T-helper 1 cell treated with Interleukin-12 subunit alpha and Interleukin-12 subunit beta and Interleukin-4 antibody, amounts not matched to agents 30 μg/mL and 1 μg/mL, for 36 hours (primary cell): ENCODE measurements at regions not wholly inside any gene's neighbourhood (a gene's known extent, or its start where the extent isn't known, plus 50 kb on each side); places are given as distances from the start of the nearest gene placed in this dataset.
"Not testable (repeated sequence)": the region's sequence is repeated elsewhere in the genome, so short reads cannot be mapped to it uniquely, and the experiment has no call there.

Source experiments
- H3K27ac Mint-ChIP-seq: one replicate; pipeline ENCODE4 v1.8.0; 2021; ENCODE audit warnings: mild to moderate bottlenecking, mixed read lengths
- H3K27me3 Mint-ChIP-seq: one replicate; pipeline ENCODE4 v1.8.0; 2021; ENCODE audit warnings: low read depth, mixed read lengths
- H3K36me3 Mint-ChIP-seq: one replicate; pipeline ENCODE4 v1.8.0; 2021; ENCODE audit warnings: low read depth, mixed read lengths
- H3K4me1 Mint-ChIP-seq: one replicate; pipeline ENCODE4 v1.8.0; 2021; ENCODE audit warnings: low read depth, mixed read lengths
- H3K4me3 Mint-ChIP-seq: one replicate; pipeline ENCODE4 v1.8.0; 2021; ENCODE audit warnings: mild to moderate bottlenecking, moderate library complexity, mixed read lengths
- H3K9me3 Mint-ChIP-seq: one replicate; pipeline ENCODE4 v1.8.0; 2021; ENCODE audit warnings: mixed read lengths

DNA sequence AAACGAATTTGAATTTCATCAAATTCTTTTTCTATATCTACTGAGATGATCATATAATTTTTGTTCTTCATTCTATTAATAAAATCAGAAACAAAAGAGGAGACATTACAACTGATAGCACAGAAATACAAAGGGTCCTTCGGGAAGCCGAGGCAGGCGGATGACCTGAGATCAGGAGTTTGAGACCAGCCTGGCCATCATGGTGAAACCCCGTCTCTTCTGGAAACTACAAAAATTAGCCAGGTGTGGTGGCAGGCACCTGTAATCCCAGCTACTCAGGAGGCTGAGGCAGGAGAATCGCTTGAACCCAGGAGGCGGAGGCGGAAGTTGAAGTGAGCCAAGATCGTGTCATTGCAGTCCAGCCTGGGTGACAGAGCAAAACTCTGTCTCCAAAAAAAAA, 113.4 kb downstream of the PMAIP1 start:
- not testable (repeated sequence) for H3K36me3 Mint-ChIP-seq, H3K9me3 Mint-ChIP-seq, H3K4me3 Mint-ChIP-seq

GRCh38 chr18:60010984-60011383, 111.2 kb downstream of the PMAIP1 start:
- Mint-ChIP-seq H3K9me3 (no peaks in the 10 kb centered on the region), H3K27ac (no peak overlapping the region), H3K27me3 (peaks cover 5% of the 10 kb centered on the region)

More for the DNA sequence above, 113.4 kb downstream of the PMAIP1 start:
- H3K4me1 Mint-ChIP-seq, H3K27me3 Mint-ChIP-seq, H3K27ac Mint-ChIP-seq: not testable (repeated sequence)

GRCh38 chr18:60010513-60010912, 110.7 kb downstream of the PMAIP1 start:
- Mint-ChIP-seq H3K4me1 (no peaks in the 10 kb centered on the region), H3K9me3 (no peaks in the 10 kb centered on the region), H3K36me3 (no peaks in the 10 kb centered on the region), H3K4me3 (no peak overlapping the region), H3K27me3 (peaks cover 10% of the 10 kb centered on the region), H3K27ac (no peak overlapping the region)

More at GRCh38 chr18:60010984-60011383, 111.2 kb downstream of the PMAIP1 start:
- no peak overlapping the region for H3K4me3 Mint-ChIP-seq
- H3K4me1 Mint-ChIP-seq = no peaks in the 10 kb centered on the region
- H3K36me3 Mint-ChIP-seq = no peaks in the 10 kb centered on the region

GRCh38 chr18:60007661-60008060, 107.9 kb downstream of the PMAIP1 start:
- no peaks in the 10 kb centered on the region for H3K36me3 Mint-ChIP-seq

DNA sequence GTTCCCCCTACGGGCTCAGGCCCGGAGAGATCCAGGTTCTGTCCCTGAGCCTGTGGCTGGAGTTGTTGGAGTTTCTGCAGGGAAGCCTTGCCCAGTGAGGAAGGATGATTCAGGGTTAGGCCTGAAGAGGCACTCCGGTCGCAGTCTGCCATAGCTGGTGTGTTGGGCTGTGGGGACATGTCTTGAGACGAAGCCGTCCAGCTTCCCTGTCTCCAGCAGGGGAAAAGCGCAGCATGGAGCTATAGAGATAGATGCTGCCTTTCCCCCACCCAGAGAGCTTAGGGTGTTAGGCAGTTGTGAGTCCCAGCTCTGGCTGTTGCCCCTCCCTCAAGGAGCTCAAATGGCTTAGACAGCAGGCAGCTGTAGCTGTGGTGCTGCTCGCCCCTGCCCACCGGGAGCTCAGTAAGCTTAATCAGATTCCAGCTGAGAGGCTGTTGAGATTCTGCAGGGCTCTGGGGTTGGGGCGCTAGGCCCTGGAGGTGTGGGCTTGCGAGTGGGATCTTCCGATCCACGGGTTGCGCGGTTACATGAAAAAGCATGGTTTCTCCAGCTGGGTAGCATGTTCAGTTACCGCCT, 103.9 kb downstream of the PMAIP1 start:
- Mint-ChIP-seq H3K27me3 (peaks cover 27% of the 10 kb centered on the region), H3K4me3 (no peak overlapping the region), H3K36me3 (no peaks in the 10 kb centered on the region), H3K4me1 (no peaks in the 10 kb centered on the region), H3K9me3 (peaks cover 4% of the 10 kb centered on the region), H3K27ac (no peak overlapping the region)

More at GRCh38 chr18:60007661-60008060, 107.9 kb downstream of the PMAIP1 start:
- no peak overlapping the region for H3K27ac Mint-ChIP-seq
- peaks cover 10% of the 10 kb centered on the region for H3K27me3 Mint-ChIP-seq
- H3K4me1 Mint-ChIP-seq = no peaks in the 10 kb centered on the region
- H3K4me3 Mint-ChIP-seq = no peak overlapping the region
- H3K9me3 Mint-ChIP-seq = no peaks in the 10 kb centered on the region

DNA sequence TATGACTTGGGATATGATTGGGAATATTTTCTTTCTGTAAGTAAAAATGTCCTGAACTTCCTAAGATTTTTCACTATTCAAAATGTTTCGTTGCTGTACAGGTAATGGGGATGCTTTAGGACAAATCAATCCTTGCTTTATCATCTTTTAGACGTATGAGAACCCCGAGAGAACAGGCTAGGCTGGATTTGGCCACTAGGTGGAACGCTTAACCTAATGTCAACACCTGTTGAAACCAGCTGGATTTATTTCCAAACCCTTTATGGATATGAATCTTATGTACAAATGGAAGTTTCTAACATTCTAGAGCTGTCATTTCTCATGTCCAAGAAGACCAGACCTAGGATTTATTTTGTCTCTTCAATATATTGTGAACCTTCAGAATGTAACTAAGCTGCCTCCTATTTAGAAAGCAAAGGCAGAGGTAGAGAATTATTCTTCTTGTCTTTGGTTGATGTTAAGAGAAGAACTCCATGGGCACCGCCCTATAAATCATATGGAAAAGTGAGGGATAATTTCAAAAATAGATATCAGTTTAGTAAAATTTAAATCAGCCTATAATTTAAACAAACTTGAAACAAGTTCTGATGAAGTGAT, 96.7 kb downstream of the PMAIP1 start:
- H3K27ac Mint-ChIP-seq = no peak overlapping the region
- no peak overlapping the region for H3K4me3 Mint-ChIP-seq
- no peaks in the 10 kb centered on the region for H3K36me3 Mint-ChIP-seq
- no peaks in the 10 kb centered on the region for H3K4me1 Mint-ChIP-seq
- peaks cover 4% of the 10 kb centered on the region for H3K9me3 Mint-ChIP-seq
- H3K27me3 Mint-ChIP-seq = peaks cover 47% of the 10 kb centered on the region

- H3K9me3 Mint-ChIP-seq = no peaks in the 10 kb centered on the region
- H3K27ac Mint-ChIP-seq = no peak overlapping the region
- no peak overlapping the region for H3K4me3 Mint-ChIP-seq
- no peaks in the 10 kb centered on the region for H3K36me3 Mint-ChIP-seq
- H3K27me3 Mint-ChIP-seq = peaks cover 52% of the 10 kb centered on the region
- no peaks in the 10 kb centered on the region for H3K4me1 Mint-ChIP-seq
These were observed 94.6 kb downstream of the PMAIP1 start for GRCh38 chr18:59994357-59994756.

DNA sequence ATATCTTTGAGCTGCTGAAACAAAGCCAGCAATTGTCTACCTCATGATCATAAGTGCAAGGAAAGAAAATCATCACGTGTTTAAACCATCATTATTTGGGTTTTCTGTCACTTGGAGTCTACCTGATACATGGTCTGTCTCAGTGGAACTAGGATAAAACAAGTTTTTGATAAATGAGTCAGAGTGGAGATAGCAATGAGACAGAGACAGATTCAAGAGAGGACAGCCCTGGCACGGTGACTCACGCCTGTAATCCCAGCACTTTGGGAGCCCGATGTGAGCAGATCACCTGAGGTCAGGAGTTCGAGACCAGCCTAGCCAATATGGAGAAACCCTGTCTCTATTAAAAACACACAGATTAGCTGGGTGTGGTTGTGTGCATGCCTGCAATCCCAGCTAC, 93.8 kb downstream of the PMAIP1 start:
- Mint-ChIP-seq H3K4me1 (no peaks in the 10 kb centered on the region), H3K4me3 (no peak overlapping the region), H3K9me3 (no peaks in the 10 kb centered on the region), H3K27me3 (peaks cover 46% of the 10 kb centered on the region), H3K36me3 (no peaks in the 10 kb centered on the region), H3K27ac (no peak overlapping the region)

GRCh38 chr18:59990121-59990823, 90.5 kb downstream of the PMAIP1 start:
- Mint-ChIP-seq H3K27me3 (peaks cover 36% of the 10 kb centered on the region), H3K9me3 (no peaks in the 10 kb centered on the region), H3K4me3 (no peak overlapping the region), H3K27ac (no peak overlapping the region), H3K4me1 (no peaks in the 10 kb centered on the region), H3K36me3 (no peaks in the 10 kb centered on the region)

- no peaks in the 10 kb centered on the region for H3K36me3 Mint-ChIP-seq
- H3K27ac Mint-ChIP-seq = no peak overlapping the region
- no peak overlapping the region for H3K4me3 Mint-ChIP-seq
- peaks cover 32% of the 10 kb centered on the region for H3K27me3 Mint-ChIP-seq
- H3K4me1 Mint-ChIP-seq = no peaks in the 10 kb centered on the region
- H3K9me3 Mint-ChIP-seq = no peaks in the 10 kb centered on the region
These were observed 88.4 kb downstream of the PMAIP1 start for GRCh38 chr18:59988098-59988706.

DNA sequence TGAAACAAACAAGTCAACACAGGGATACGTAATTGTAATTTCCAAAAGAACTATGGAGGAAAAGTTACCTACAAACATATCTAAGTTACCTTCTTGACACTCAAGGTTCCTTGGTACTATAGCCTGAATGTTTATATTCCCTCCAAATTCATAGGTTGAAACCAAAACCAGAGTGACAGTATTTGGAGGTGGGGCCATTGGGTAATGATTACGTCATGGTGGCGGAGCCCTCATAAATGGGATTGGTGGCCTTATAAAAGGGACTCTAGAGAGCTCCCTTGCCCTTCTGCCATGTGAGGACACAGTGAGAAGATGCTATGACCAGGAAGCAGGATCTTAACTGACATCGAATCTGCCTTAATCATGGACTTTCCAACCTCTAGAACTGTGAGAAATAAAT, 87.3 kb downstream of the PMAIP1 start:
- Mint-ChIP-seq H3K27ac (no peak overlapping the region), H3K36me3 (no peaks in the 10 kb centered on the region), H3K4me1 (no peaks in the 10 kb centered on the region), H3K27me3 (peaks cover 24% of the 10 kb centered on the region), H3K9me3 (no peaks in the 10 kb centered on the region), H3K4me3 (no peak overlapping the region)

DNA sequence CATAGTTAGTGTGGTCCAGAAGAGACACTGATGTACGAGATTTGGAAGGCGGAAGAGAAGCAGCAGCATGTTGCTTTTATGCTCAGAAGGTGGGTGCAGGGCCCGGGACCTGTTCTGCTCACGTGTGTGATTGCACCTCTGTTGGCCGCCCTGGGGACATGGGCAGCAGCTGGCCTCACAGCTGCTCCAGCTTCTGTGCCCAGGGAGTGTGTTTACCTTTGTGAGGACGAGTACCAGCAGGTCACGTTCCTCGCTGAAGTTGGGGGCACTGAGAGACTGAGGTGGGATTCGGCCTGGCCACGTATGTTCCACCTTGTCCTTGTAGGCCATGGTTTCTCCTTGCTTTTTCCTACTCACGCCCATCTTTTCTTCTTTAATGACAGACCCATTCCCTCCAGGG, 86.3 kb downstream of the PMAIP1 start:
- no peaks in the 10 kb centered on the region for H3K36me3 Mint-ChIP-seq
- H3K4me1 Mint-ChIP-seq = no peaks in the 10 kb centered on the region
- H3K27me3 Mint-ChIP-seq = peaks cover 22% of the 10 kb centered on the region
- H3K27ac Mint-ChIP-seq = no peak overlapping the region
- H3K4me3 Mint-ChIP-seq = no peak overlapping the region
- H3K9me3 Mint-ChIP-seq = no peaks in the 10 kb centered on the region

GRCh38 chr18:59985289-59985688, 85.5 kb downstream of the PMAIP1 start:
- Mint-ChIP-seq H3K36me3 (no peaks in the 10 kb centered on the region), H3K9me3 (no peaks in the 10 kb centered on the region), H3K4me3 (no peak overlapping the region), H3K27ac (no peak overlapping the region), H3K27me3 (peaks cover 14% of the 10 kb centered on the region), H3K4me1 (no peaks in the 10 kb centered on the region)

DNA sequence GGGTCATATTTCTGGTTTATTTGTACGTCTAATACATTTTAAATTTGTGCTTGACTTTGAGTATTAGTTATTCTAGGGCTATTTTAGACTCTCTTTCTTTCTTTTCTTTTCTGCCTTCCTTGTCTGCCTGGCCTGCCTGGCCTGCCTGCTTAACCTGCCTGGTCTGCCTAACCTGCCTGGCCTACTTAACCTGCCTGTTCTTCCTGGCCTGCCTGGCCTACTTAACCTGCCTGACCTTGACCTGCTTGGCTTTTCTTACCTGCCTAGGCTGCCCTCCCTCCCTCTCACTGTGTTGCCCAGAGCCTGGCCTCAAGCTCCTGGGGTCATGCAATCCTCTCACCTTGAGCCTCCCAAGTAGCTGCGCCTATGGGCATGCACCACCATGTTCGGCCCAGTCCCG, 83.7 kb downstream of the PMAIP1 start:
- H3K4me3 Mint-ChIP-seq = no peak overlapping the region
- H3K27me3 Mint-ChIP-seq = peaks cover 5% of the 10 kb centered on the region
- H3K27ac Mint-ChIP-seq = no peak overlapping the region
- H3K4me1 Mint-ChIP-seq = no peaks in the 10 kb centered on the region
- H3K9me3 Mint-ChIP-seq = no peaks in the 10 kb centered on the region
- H3K36me3 Mint-ChIP-seq = no peaks in the 10 kb centered on the region

DNA sequence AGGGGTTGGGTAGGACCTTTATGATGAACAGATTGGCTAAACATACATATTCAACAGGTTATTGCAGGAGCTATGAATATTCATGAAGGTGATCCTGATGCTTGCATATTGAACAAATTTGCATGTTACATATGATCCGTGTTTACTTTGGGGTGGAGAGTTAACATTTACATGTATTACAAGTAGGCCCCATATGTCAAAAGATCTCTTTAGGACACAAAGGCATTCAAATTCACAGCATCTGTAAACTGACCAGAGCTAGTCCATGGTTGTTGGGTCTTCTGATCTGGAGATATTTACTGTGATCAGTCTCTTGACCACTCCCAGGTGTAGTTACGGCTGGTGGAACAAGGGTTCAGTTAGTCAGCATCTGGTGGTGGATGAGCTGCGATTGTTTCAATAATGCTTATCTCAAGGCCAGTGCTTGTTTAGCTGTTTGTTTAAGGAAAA, 80.4 kb downstream of the PMAIP1 start:
- Mint-ChIP-seq H3K9me3 (no peaks in the 10 kb centered on the region), H3K4me1 (no peaks in the 10 kb centered on the region), H3K4me3 (no peak overlapping the region), H3K27ac (no peak overlapping the region), H3K36me3 (no peaks in the 10 kb centered on the region), H3K27me3 (peaks cover 2% of the 10 kb centered on the region)
